GM18505 (cell line): ENCODE measurements at regions not wholly inside any gene's neighbourhood (a gene's known extent, or its start where the extent isn't known, plus 50 kb on each side); places are given as distances from the start of the nearest gene placed in this dataset.
A peak's percentile ranks its signal among the peaks of the same experiment; 100 is the strongest.

ENCODE experiments used
- ATAC-seq: cut with Tn5 transposase; IDR thresholded peaks from one replicate; pipeline ENCODE4 v1.9.1; 2021; ENCODE audit not compliant: unreplicated experiment
- POLR2A ChIP-seq: IDR thresholded peaks from 4 replicates; pipeline ENCODE4 v1.6.1; 2011; ENCODE audit warnings: borderline replicate concordance; ENCODE audit not compliant: insufficient read depth, insufficient read length; ENCODE audit errors: extremely low read depth

DNA sequence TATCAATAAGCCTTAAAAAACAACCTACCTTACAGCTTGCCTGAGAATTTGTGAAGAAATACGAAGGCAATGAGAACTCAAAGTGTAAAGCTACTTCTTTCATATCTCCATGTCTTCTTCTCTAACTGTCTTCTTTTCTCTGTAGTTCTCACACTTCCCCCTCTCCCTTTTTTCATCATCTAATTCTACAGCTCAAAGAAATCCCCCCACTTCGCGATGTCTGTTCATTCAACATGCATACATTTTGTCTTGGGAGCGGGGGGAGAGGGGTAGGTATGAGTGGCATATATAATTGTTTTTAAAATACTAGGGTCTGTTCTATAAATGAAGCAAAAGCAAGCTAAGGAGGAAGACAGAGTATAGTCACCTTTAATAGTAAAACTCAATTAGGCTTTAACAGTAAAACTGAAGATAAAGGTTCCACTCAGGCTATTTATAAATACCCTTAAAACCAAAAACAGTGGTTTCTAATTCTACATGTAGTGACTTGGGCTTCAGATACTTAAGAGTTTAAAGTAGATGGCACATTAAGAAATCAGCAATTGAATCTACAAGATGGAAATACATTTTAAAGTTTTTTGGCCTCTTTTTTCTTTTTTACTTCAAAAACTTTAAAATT is 106.9 kb downstream of the KLF12 start:
- ATAC-seq, result peak; percentile 45
- TF ChIP-seq POLR2A, result no peak

DNA sequence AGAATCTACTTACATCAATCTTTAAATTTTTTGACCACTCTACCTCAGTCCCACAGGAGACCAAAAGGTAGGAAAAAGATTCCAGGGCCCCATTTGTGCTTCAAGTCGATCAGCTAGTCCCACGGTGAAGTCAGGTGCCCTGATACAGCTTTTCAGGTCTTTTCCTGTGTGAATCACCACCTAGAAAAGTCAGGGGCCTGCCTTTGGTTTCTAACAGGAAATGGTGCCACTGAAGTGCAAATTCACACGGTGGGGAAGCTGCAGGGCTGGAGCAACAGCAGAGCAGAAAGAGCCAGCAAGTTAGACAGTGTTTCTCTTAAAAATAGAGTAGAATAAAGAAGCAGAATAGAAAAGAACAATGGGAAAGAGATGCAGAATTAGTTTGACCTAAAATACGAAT is 107.5 kb downstream of the KLF12 start:
- ATAC-seq, result peak; percentile 97
- peak; percentile 24 for TF ChIP-seq POLR2A

DNA sequence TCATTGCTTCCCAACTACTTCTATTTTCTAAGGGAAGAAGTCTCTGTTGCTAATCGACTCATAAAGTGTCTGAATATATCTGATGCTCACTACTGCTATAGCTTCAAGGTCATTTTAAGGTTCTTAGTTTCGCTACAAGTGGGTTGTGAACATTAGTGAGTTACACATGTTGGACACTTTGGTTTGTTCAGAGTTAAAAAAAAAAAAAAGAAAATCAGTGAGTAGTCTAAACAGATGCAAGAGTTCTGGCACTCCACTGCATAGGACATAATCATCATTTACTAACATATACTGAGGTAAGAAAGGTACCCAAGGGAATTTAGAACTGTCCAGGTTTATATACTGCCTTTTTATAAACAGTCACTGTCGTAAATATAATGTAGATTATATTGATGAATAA is 108.8 kb downstream of the KLF12 start:
- no peak for TF ChIP-seq POLR2A
- ATAC-seq, result no peak

DNA sequence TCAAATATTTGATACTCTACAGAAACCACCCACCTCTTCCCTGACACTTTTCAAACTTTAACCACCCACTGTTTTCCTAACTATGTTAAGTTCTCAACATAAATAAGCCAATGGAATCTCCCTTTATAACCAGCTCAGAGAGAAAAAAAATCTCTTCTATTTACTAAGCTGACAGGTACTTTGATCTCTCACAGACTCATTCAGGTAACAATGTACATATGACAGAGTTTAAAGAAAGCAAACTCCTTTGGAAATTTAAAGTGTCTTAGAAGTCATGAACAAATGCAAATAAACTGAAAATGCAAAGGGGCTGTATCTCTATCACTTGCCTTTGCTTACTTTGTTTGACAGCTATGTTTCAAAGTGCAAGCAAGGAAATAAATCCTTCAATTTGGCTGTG is 109.3 kb downstream of the KLF12 start:
- ATAC-seq, result no peak
- TF ChIP-seq POLR2A, result no peak

DNA sequence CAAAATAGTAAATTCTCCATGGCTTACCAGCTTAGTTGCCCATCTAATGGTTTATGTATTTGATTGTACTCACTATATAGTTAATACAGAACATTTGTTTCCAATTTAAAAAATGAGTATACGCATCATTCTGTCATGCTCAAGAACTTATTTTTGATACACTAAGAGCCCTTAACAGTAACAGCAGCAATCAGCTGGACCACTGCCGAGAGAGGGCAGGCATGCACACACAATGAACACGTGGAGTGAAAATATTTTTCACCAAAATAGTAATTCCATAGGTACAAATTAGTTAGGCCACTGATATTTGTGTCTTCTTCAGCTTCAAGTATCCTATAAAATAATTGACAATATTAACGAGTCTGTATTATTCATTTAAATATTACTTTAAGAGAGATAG is 109.9 kb downstream of the KLF12 start:
- ATAC-seq, result no peak
- no peak for TF ChIP-seq POLR2A

DNA sequence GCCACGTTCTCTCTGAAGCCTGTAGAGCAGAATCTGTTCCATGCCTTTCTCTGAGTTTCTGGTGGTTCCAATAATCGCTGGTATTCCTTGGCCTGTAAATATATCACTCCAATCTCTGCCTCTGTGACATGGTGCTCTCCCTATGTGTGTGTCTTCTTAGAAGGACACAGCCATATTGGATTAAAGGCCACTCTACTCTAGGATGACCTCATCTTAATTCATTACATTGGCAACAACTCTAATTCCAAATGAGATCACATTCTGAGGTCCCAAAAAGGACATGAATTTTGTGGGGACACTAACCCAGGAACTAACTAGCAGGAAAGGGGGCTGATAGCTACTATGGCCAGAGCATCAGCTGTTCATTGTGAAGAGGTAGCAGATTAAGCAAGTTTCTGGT is 110.7 kb downstream of the KLF12 start:
- no peak for TF ChIP-seq POLR2A
- ATAC-seq, result no peak

- TF ChIP-seq POLR2A, result no peak
- no peak for ATAC-seq
Observed at GRCh38 chr13:74021505-74021904, 112.7 kb downstream of the KLF12 start.

DNA sequence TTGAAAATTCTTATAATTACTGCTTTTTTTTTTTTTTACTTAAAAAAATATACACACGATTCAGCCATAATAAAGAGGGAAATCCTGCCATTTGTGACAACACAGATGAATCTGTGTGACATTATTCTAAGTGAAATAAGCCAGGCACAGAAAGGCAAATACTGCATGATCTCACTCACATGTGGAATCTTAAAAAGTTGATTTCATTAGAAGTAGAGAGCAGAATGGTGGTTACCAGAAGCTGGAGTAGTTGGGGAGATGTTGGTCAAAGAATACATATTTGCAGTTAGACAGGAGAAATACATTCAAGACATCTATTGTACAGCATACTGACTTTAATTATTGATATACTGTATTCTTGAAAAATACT is 116.2 kb downstream of the KLF12 start:
- no peak for TF ChIP-seq POLR2A
- no peak for ATAC-seq

DNA sequence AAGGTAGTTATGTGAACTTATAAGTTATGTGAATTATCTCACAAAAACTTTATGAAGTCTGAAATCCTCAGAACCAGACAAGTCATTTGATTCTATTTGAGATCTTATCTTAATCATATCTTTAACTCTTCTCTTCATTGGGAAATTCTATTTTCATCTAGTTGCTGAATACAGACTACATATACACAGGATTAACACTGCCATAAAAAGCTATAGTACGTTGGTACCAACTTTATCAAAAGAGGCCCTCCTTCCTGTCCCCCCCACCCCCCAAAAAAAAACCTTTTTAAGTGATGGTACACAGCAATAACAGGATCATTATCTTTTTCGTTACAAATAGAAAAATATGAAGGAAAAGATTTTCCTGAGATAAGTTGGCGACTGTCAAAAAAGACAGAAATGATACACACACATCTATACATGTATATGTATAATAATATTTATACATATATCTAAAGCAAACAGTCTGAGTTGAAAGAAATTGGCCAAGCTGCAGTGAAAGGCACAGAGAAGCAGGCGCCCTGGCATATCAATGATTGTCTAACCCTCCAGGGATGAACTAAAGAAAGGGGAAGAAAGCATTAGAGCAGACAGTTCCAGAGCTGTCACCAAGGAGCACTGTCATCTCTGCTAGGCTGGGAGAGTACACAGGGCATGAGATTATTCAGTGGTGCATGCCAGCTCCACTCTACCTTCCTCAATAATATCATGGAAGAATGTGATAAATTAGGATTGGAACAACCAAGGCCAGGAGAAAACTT is 116.7 kb downstream of the KLF12 start:
- TF ChIP-seq POLR2A, result no peak
- no peak for ATAC-seq

- peak; percentile 58 for ATAC-seq
- TF ChIP-seq POLR2A, result no peak
Observed at GRCh38 chr13:74015137-74015536, 119.1 kb downstream of the KLF12 start.

GRCh38 chr13:74009100-74009668 is 125.0 kb downstream of the KLF12 start:
- ATAC-seq, result no peak
- no peak for TF ChIP-seq POLR2A

DNA sequence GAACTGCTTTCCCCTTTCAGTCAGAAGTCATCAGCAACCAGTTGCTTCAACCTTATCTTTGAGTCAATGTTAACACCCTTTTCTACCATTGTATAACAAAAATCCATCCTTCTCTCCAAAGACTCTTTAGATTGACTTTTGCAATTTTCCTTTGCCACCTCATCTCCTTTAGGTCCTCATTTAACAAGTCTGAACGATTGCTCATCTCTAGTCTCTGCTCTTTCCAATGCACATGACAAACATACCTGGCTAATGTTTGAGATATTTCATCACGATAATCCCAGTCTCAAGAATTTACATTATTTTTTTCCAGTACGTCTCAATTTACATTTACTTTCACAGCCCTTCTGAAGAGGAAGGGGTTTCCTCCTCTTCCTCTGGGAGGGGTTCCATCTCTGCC is 127.5 kb downstream of the KLF12 start:
- no peak for ATAC-seq
- no peak for TF ChIP-seq POLR2A

DNA sequence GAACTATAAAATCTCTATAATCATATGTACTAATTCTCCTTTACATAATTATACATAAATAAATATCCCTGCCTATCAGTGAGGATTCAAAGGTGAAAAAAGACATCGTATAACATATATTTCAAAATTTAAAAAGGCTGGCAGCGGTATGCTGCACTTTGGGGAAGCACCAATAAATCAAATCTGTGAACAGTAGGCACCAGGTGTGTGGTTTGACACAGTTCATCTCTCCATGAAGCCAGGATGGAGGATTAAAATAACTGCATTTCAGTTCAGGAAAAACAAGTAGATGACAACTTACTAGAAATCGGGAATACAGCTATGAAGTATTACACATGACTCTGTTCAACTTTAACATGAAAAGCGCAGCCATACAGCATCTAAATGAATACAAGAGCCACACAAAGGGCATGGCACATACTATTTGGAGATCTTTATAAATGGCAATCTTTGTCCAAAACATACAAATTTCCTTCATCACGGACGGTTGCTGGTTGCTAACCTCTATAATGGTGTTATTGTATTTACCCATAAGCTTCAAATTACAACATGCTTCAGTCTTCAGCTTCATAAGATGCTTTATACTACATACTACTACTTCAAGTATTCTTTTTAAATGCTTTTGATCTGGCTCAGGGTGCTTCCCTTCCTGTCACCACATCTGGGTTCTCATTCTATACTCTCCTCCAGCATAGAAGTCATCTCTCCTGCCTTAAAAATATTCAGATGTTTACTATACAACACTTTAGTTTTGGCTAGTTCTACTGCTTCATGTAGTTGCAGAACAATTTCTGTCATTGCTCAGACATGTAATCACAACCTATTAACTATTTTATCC is 128.7 kb downstream of the KLF12 start:
- TF ChIP-seq POLR2A, result no peak
- no peak for ATAC-seq
